Ovary (tissue), 3 donors: ENCODE measurements at regions not wholly inside any gene's neighbourhood (a gene's known extent, or its start where the extent isn't known, plus 50 kb on each side); places are given as distances from the start of the nearest gene placed in this dataset.

Source experiments
- EP300 ChIP-seq: sonication (generic); formaldehyde crosslinking; IDR thresholded peaks from one replicate; pipeline ENCODE4 v1.6.1; 2017; ENCODE audit warnings: antibody characterized with exemption
- POLR2A ChIP-seq: fragments of 450-650 bp; IDR thresholded peaks from one replicate; pipeline ENCODE4 v1.6.1; 2017; ENCODE audit warnings: antibody characterized with exemption, mild to moderate bottlenecking, moderate library complexity
- TF ChIP-seq, protein P1 (sequence below), 3 donors: fragments of 450-650 bp in 2 of 3; fragments of 200-600 bp in 1 of 3; IDR thresholded peaks; one replicate each; pipeline versions ENCODE4 v1.5.1 to v1.8.0; 2016 to 2022; ENCODE audit warnings: antibody characterized with exemption in 3 of 3, mild to moderate bottlenecking in 1 of 3
- donor health status: DM: no; HTN: no; CAD: no.

GRCh38 chr7:136549756-136550155, 318.7 kb upstream of the CHRM2 start:
- TF ChIP-seq, protein P1, sequence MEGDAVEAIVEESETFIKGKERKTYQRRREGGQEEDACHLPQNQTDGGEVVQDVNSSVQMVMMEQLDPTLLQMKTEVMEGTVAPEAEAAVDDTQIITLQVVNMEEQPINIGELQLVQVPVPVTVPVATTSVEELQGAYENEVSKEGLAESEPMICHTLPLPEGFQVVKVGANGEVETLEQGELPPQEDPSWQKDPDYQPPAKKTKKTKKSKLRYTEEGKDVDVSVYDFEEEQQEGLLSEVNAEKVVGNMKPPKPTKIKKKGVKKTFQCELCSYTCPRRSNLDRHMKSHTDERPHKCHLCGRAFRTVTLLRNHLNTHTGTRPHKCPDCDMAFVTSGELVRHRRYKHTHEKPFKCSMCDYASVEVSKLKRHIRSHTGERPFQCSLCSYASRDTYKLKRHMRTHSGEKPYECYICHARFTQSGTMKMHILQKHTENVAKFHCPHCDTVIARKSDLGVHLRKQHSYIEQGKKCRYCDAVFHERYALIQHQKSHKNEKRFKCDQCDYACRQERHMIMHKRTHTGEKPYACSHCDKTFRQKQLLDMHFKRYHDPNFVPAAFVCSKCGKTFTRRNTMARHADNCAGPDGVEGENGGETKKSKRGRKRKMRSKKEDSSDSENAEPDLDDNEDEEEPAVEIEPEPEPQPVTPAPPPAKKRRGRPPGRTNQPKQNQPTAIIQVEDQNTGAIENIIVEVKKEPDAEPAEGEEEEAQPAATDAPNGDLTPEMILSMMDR (IDR thresholded peaks at IDR 0.05) = no peak
- TF ChIP-seq POLR2A = no peak
- TF ChIP-seq EP300 = no peak
